Hepatocyte (in vitro differentiated cells): ENCODE measurements at regions not wholly inside any gene's neighbourhood (a gene's known extent, or its start where the extent isn't known, plus 50 kb on each side); places are given as distances from the start of the nearest gene placed in this dataset.

Experiments
- DNase-seq: peaks from one replicate; pipeline ENCODE4 v3.0.0-alpha.2; 2016; ENCODE audit warnings: low spot score
- H2AFZ ChIP-seq: fragments of 200-600 bp; sonication (generic); 2 replicates; pipeline ENCODE4 v1.6.0; 2016; ENCODE audit warnings: antibody characterized with exemption, mild to moderate bottlenecking
- H3K27ac ChIP-seq: fragments of 200-600 bp; sonication (generic); 2 replicates; pipeline ENCODE4 v1.5.1; 2016; ENCODE audit warnings: mild to moderate bottlenecking
- H3K27me3 ChIP-seq: fragments of 200-600 bp; sonication (generic); 2 replicates; pipeline ENCODE4 v1.6.1; 2016
- H3K36me3 ChIP-seq: fragments of 200-600 bp; sonication (generic); replicated peaks from 2 replicates; pipeline ENCODE4 v1.5.1; 2016; ENCODE audit warnings: low read depth; ENCODE audit not compliant: insufficient read depth
- H3K4me1 ChIP-seq: fragments of 200-600 bp; sonication (generic); 2 replicates; pipeline ENCODE4 v1.5.1; 2016; ENCODE audit warnings: mild to moderate bottlenecking, moderate library complexity; ENCODE audit not compliant: insufficient read depth
- H3K4me2 ChIP-seq: fragments of 200-600 bp; sonication (generic); 2 replicates; pipeline ENCODE4 v1.6.0; 2016
- H3K4me3 ChIP-seq: fragments of 200-600 bp; sonication (generic); 2 replicates; pipeline ENCODE4 v1.5.1; 2016; ENCODE audit warnings: mild to moderate bottlenecking
- H3K79me2 ChIP-seq: fragments of 200-600 bp; sonication (generic); 2 replicates; pipeline ENCODE4 v1.6.0; 2017; ENCODE audit warnings: mild to moderate bottlenecking
- H3K9me2 ChIP-seq: fragments of 200-600 bp; sonication (generic); replicated peaks from 2 replicates; pipeline ENCODE4 v1.6.0; 2017; ENCODE audit warnings: mild to moderate bottlenecking; ENCODE audit not compliant: insufficient read depth
- H3K9me3 ChIP-seq: fragments of 200-600 bp; sonication (generic); 2 replicates; pipeline ENCODE4 v1.5.1; 2016; ENCODE audit warnings: low read depth, mild to moderate bottlenecking
- H4K20me1 ChIP-seq: fragments of 200-600 bp; sonication (generic); 2 replicates; pipeline ENCODE4 v1.6.0; 2016; ENCODE audit warnings: mild to moderate bottlenecking; ENCODE audit not compliant: insufficient read depth, poor library complexity, severe bottlenecking
- EZH2 ChIP-seq: fragments of 200-600 bp; sonication (generic); IDR thresholded peaks from 2 replicates; pipeline ENCODE4 v1.6.1; 2016; ENCODE audit warnings: antibody characterized with exemption, mild to moderate bottlenecking, borderline replicate concordance
- EZH2phosphoT487 ChIP-seq: fragments of 200-600 bp; sonication (generic); IDR thresholded peaks from one replicate; pipeline ENCODE4 v1.6.1; 2018; ENCODE audit warnings: antibody characterized with exemption, mild to moderate bottlenecking, low read depth, moderate library complexity; ENCODE audit not compliant: unreplicated experiment, severe bottlenecking
- WGBS: methylation state at CpG from one replicate; pipeline ENCODE4 v1.1.6; 2016; ENCODE audit warnings: low lambda C conversion rate; ENCODE audit errors: missing lambda C conversion rate; 5-methylcytosine and 5-hydroxymethylcytosine counted together
- TF ChIP-seq, protein P1 (sequence below): fragments of 200-600 bp; sonication (generic); IDR thresholded peaks from 2 replicates; pipeline ENCODE4 v1.5.1; 2016; ENCODE audit warnings: antibody characterized with exemption, mild to moderate bottlenecking; ENCODE audit not compliant: poor library complexity

DNA sequence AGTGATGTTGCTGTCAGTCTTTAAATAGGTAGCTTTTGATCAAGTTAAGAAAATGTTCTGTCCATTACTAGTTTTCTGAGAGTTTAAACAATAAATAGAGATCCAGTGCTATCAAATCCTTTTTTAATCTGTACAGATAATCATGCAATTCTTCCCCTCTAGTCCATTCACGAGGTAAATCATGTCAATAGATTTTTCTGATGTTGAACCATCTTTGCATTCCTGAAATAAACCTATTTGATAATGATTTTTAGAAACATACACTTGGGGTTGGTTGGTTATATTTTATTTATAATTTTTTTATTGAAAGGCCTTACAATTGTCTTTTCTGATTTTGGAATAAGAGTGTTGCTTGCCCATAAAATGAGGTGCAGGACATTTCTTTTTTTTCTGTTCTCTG lies 95.0 kb downstream of the FAM53A start:
- no peak for DNase-seq
- TF ChIP-seq EZH2 (no peak), EZH2phosphoT487 (no peak)
- TF ChIP-seq, protein P1, sequence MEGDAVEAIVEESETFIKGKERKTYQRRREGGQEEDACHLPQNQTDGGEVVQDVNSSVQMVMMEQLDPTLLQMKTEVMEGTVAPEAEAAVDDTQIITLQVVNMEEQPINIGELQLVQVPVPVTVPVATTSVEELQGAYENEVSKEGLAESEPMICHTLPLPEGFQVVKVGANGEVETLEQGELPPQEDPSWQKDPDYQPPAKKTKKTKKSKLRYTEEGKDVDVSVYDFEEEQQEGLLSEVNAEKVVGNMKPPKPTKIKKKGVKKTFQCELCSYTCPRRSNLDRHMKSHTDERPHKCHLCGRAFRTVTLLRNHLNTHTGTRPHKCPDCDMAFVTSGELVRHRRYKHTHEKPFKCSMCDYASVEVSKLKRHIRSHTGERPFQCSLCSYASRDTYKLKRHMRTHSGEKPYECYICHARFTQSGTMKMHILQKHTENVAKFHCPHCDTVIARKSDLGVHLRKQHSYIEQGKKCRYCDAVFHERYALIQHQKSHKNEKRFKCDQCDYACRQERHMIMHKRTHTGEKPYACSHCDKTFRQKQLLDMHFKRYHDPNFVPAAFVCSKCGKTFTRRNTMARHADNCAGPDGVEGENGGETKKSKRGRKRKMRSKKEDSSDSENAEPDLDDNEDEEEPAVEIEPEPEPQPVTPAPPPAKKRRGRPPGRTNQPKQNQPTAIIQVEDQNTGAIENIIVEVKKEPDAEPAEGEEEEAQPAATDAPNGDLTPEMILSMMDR, result no peak
- no peak overlapping the region for H2AFZ ChIP-seq
- H3K27me3 ChIP-seq, result no peaks in the 10 kb centered on the region
- no peaks in the 10 kb centered on the region for H3K4me1 ChIP-seq
- H3K36me3 ChIP-seq, result no peaks in the 10 kb centered on the region
- H3K27ac ChIP-seq, result no peak overlapping the region
- no peaks in the 10 kb centered on the region for H3K9me2 ChIP-seq
- no peak overlapping the region for H3K4me3 ChIP-seq
- no peaks in the 10 kb centered on the region for H4K20me1 ChIP-seq
- 67% methylated on average over 1 of the region's 1 CpG for WGBS
- no peaks in the 10 kb centered on the region for H3K79me2 ChIP-seq
- H3K9me3 ChIP-seq, result no peaks in the 10 kb centered on the region
- H3K4me2 ChIP-seq, result no peak overlapping the region

DNA sequence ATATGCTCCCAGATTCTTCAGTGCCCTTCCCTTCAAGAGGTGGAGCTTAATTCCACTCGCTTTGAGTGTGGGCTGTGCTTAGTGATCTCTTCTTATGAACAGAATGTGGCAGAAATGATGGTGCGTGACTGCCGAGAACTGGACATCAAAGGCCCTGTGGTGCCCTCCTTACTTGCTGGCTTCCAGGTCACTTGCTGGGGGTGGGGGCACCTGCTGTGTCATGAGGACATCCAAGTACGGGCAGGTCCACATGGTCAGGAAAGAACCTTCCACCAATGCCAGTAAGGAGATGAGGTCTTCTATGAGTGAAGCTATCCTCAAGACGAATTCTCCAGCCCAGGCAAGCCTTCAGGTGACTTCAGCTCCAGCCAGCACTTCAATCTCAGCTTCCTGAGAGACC lies 95.8 kb downstream of the FAM53A start:
- Histone ChIP-seq H3K4me1 (no peaks in the 10 kb centered on the region), H3K4me2 (no peak overlapping the region), H3K9me3 (no peaks in the 10 kb centered on the region), H3K27me3 (no peaks in the 10 kb centered on the region), H3K36me3 (no peaks in the 10 kb centered on the region), H3K27ac (no peak overlapping the region), H3K4me3 (no peak overlapping the region), H4K20me1 (no peaks in the 10 kb centered on the region), H3K79me2 (no peaks in the 10 kb centered on the region), H2AFZ (no peak overlapping the region), H3K9me2 (no peaks in the 10 kb centered on the region)
- TF ChIP-seq EZH2phosphoT487 (no peak), EZH2 (no peak)
- TF ChIP-seq, protein P1, result no peak
- no peak for DNase-seq
- WGBS, result 88% methylated on average over 5 of the region's 5 CpGs

DNA sequence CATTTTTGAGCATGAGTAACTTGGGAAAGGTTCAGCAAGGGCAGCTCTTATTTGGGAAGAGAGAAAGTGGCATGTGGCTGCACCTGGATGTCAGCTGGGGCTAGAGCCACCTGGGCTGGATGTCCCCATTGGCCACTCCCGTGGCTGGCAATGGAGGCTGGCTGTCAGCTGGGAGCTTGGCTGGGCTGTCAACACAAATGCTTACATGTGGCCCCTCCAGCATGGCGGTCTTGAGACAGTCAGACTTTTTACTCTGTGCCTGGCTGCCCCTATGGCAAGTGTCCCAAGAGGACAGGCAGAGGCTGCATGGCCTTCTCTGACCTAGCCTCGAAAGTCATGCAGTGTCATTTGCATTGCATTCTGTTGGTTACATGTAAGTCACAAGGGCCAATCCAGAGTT lies 99.6 kb downstream of the FAM53A start:
- Histone ChIP-seq H3K79me2 (no peaks in the 10 kb centered on the region), H3K9me2 (no peaks in the 10 kb centered on the region), H3K4me1 (peaks cover 7% of the 10 kb centered on the region), H3K36me3 (no peaks in the 10 kb centered on the region), H3K27me3 (no peaks in the 10 kb centered on the region), H4K20me1 (no peaks in the 10 kb centered on the region), H3K4me3 (no peak overlapping the region), H3K9me3 (no peaks in the 10 kb centered on the region), H2AFZ (no peak overlapping the region), H3K4me2 (no peak overlapping the region), H3K27ac (no peak overlapping the region)
- DNase-seq, result no peak
- TF ChIP-seq, protein P1, result no peak
- TF ChIP-seq EZH2phosphoT487 (no peak), EZH2 (no peak)
- 57% methylated on average over 3 of the region's 3 CpGs for WGBS

DNA sequence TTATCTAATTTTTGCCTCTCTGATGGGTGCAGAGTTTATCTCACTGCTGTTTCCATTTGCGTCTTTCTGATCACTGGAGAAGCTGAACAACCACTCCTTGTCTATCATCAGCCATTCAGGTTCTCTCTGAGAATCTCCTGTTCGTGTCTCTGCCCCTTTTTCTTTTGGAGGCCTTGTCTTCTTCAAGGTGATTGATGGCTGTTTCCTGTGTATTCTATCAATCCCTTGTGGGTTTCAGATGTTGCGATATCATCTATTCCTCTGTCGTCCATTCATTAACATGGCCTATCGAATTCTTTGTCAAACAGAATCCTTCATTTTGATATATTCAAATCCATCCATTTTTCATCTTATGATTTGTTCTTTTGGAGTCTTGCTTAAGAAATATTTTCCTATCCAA lies 100.3 kb downstream of the FAM53A start:
- Histone ChIP-seq H3K36me3 (no peaks in the 10 kb centered on the region), H3K4me3 (no peak overlapping the region), H4K20me1 (no peaks in the 10 kb centered on the region), H2AFZ (no peak overlapping the region), H3K4me1 (peaks cover 11% of the 10 kb centered on the region), H3K27ac (no peak overlapping the region), H3K79me2 (no peaks in the 10 kb centered on the region), H3K4me2 (no peak overlapping the region), H3K9me2 (no peaks in the 10 kb centered on the region), H3K27me3 (no peaks in the 10 kb centered on the region), H3K9me3 (no peaks in the 10 kb centered on the region)
- 96% methylated on average over 5 of the region's 5 CpGs for WGBS
- TF ChIP-seq EZH2, result no peak
- TF ChIP-seq, protein P1, result no peak
- TF ChIP-seq EZH2phosphoT487, result no peak
- DNase-seq, result no peak
